ENCODE measurements at regions not wholly inside any gene's neighbourhood (a gene's known extent, or its start where the extent isn't known, plus 50 kb on each side); places are given as distances from the start of the nearest gene placed in this dataset.

GRCh38 chr5:111935835-111936234 is 178.8 kb upstream of the NREP start:
- TF ChIP-seq CTCF (IDR thresholded peaks at IDR 0.05): no peak

- no peak for TF ChIP-seq CTCF (IDR thresholded peaks at IDR 0.05)
These were observed 178.0 kb upstream of the NREP start for GRCh38 chr5:111935009-111935408.

GRCh38 chr5:111934511-111934910 is 177.5 kb upstream of the NREP start:
- no peak for TF ChIP-seq CTCF (IDR thresholded peaks at IDR 0.05)

GRCh38 chr5:111933086-111933485 is 176.1 kb upstream of the NREP start:
- TF ChIP-seq CTCF (IDR thresholded peaks at IDR 0.05): no peak

- TF ChIP-seq CTCF (IDR thresholded peaks at IDR 0.05): no peak
These were observed 175.6 kb upstream of the NREP start for GRCh38 chr5:111932628-111933027.

- no peak for TF ChIP-seq CTCF (IDR thresholded peaks at IDR 0.05)
These were observed 175.2 kb upstream of the NREP start for GRCh38 chr5:111932199-111932598.

- TF ChIP-seq CTCF (IDR thresholded peaks at IDR 0.05): no peak
These were observed 174.7 kb upstream of the NREP start for GRCh38 chr5:111931655-111932054.

- no peak for TF ChIP-seq CTCF (IDR thresholded peaks at IDR 0.05)
These were observed 174.0 kb upstream of the NREP start for GRCh38 chr5:111930905-111931461.

All from LNCAP (cell line).